Nephron (organoid): ENCODE measurements at regions not wholly inside any gene's neighbourhood (a gene's known extent, or its start where the extent isn't known, plus 50 kb on each side); places are given as distances from the start of the nearest gene placed in this dataset.
"Not testable (repeated sequence)": the region's sequence is repeated elsewhere in the genome, so short reads cannot be mapped to it uniquely, and the experiment has no call there.

ENCODE experiments used
- H3K27ac Mint-ChIP-seq, 3 experiments: 2 replicates each; pipeline ENCODE4 v1.8.0; 2020; ENCODE audit warnings: mixed read lengths in 3 of 3, mild to moderate bottlenecking in 2 of 3, moderate library complexity in 1 of 3
- H3K27me3 Mint-ChIP-seq: 2 replicates; pipeline ENCODE4 v1.8.0; 2021; ENCODE audit warnings: low read depth, mild to moderate bottlenecking, moderate library complexity, mixed read lengths
- H3K36me3 Mint-ChIP-seq: 2 replicates; pipeline ENCODE4 v1.8.0; 2020; ENCODE audit warnings: low read depth, mixed read lengths
- H3K4me1 Mint-ChIP-seq: 2 replicates; pipeline ENCODE4 v1.8.0; 2020; ENCODE audit warnings: mixed read lengths
- H3K4me3 Mint-ChIP-seq, 3 experiments: 2 replicates each; pipeline ENCODE4 v1.8.0; 2020; ENCODE audit warnings: mild to moderate bottlenecking in 3 of 3, mixed read lengths in 3 of 3, moderate library complexity in 2 of 3
- H3K9me3 Mint-ChIP-seq: 2 replicates; pipeline ENCODE4 v1.8.0; 2020; ENCODE audit warnings: mixed read lengths
- CTCF ChIP-seq, 3 experiments: fragments of 200-600 bp; sonication (generic); IDR thresholded peaks; one replicate each; pipeline ENCODE4 v1.5.0; 2021; ENCODE audit warnings: antibody characterized with exemption in 3 of 3; ENCODE audit not compliant: unreplicated experiment in 3 of 3

GRCh38 chr10:46645110-46645509 lies 66.2 kb downstream of the SYT15 start:
- not testable (repeated sequence) for H3K9me3 Mint-ChIP-seq, H3K27me3 Mint-ChIP-seq, H3K4me3 Mint-ChIP-seq, H3K36me3 Mint-ChIP-seq, H3K4me1 Mint-ChIP-seq
- peak overlapping the region in 1 of 3 experiments; percentile 78 for H3K27ac Mint-ChIP-seq

- H3K4me1 Mint-ChIP-seq, H3K9me3 Mint-ChIP-seq, H3K4me3 Mint-ChIP-seq, H3K27me3 Mint-ChIP-seq, H3K27ac Mint-ChIP-seq, H3K36me3 Mint-ChIP-seq: not testable (repeated sequence)
Measured at GRCh38 chr10:46646132-46646531, 67.2 kb downstream of the SYT15 start.

GRCh38 chr10:46650967-46651366 lies 72.0 kb downstream of the SYT15 start:
- not testable (repeated sequence) for H3K9me3 Mint-ChIP-seq, H3K4me3 Mint-ChIP-seq, H3K36me3 Mint-ChIP-seq, H3K27me3 Mint-ChIP-seq, H3K4me1 Mint-ChIP-seq, H3K27ac Mint-ChIP-seq

GRCh38 chr10:46657437-46657836 lies 78.5 kb downstream of the SYT15 start:
- not testable (repeated sequence) for H3K9me3 Mint-ChIP-seq, H3K27ac Mint-ChIP-seq, H3K4me1 Mint-ChIP-seq, H3K4me3 Mint-ChIP-seq, H3K27me3 Mint-ChIP-seq, H3K36me3 Mint-ChIP-seq

GRCh38 chr10:46660027-46660834 lies 81.3 kb downstream of the SYT15 start:
- H3K36me3 Mint-ChIP-seq, H3K4me3 Mint-ChIP-seq, H3K4me1 Mint-ChIP-seq, H3K27me3 Mint-ChIP-seq, H3K9me3 Mint-ChIP-seq, H3K27ac Mint-ChIP-seq: not testable (repeated sequence)

- not testable (repeated sequence) for H3K27ac Mint-ChIP-seq, H3K27me3 Mint-ChIP-seq, H3K9me3 Mint-ChIP-seq, H3K36me3 Mint-ChIP-seq, H3K4me1 Mint-ChIP-seq, H3K4me3 Mint-ChIP-seq
Measured at GRCh38 chr10:46660835-46661164, 81.9 kb downstream of the SYT15 start.

GRCh38 chr10:46665536-46665935 lies 86.6 kb downstream of the SYT15 start:
- not testable (repeated sequence) for H3K9me3 Mint-ChIP-seq, H3K36me3 Mint-ChIP-seq, H3K4me1 Mint-ChIP-seq, H3K27me3 Mint-ChIP-seq, H3K4me3 Mint-ChIP-seq, H3K27ac Mint-ChIP-seq

- H3K27me3 Mint-ChIP-seq, H3K27ac Mint-ChIP-seq, H3K9me3 Mint-ChIP-seq, H3K36me3 Mint-ChIP-seq, H3K4me3 Mint-ChIP-seq, H3K4me1 Mint-ChIP-seq: not testable (repeated sequence)
Measured at GRCh38 chr10:46668357-46668997, 89.5 kb downstream of the SYT15 start.

GRCh38 chr10:46677836-46678435 lies 99.0 kb downstream of the SYT15 start:
- H3K36me3 Mint-ChIP-seq: not testable (repeated sequence)

GRCh38 chr10:46691397-46691796 lies 112.5 kb downstream of the SYT15 start:
- H3K4me1 Mint-ChIP-seq, H3K4me3 Mint-ChIP-seq, H3K27me3 Mint-ChIP-seq, H3K27ac Mint-ChIP-seq, H3K36me3 Mint-ChIP-seq, H3K9me3 Mint-ChIP-seq: not testable (repeated sequence)

More at GRCh38 chr10:46677836-46678435, 99.0 kb downstream of the SYT15 start:
- H3K27me3 Mint-ChIP-seq, H3K4me3 Mint-ChIP-seq, H3K9me3 Mint-ChIP-seq, H3K4me1 Mint-ChIP-seq, H3K27ac Mint-ChIP-seq: not testable (repeated sequence)

- H3K27me3 Mint-ChIP-seq, H3K27ac Mint-ChIP-seq, H3K4me1 Mint-ChIP-seq, H3K4me3 Mint-ChIP-seq, H3K9me3 Mint-ChIP-seq, H3K36me3 Mint-ChIP-seq: not testable (repeated sequence)
- TF ChIP-seq CTCF (IDR thresholded peaks at IDR 0.05; ENCODE audit: unreplicated experiment in 3 of 3): peak in 1 of 3 experiments; percentile 8
Measured at GRCh38 chr10:46693218-46693617, 114.3 kb downstream of the SYT15 start.

- not testable (repeated sequence) for H3K27me3 Mint-ChIP-seq, H3K27ac Mint-ChIP-seq, H3K36me3 Mint-ChIP-seq, H3K4me3 Mint-ChIP-seq, H3K4me1 Mint-ChIP-seq, H3K9me3 Mint-ChIP-seq
Measured at GRCh38 chr10:46717264-46717663, 138.3 kb downstream of the SYT15 start.

- not testable (repeated sequence) for H3K4me3 Mint-ChIP-seq, H3K4me1 Mint-ChIP-seq, H3K9me3 Mint-ChIP-seq, H3K27me3 Mint-ChIP-seq, H3K36me3 Mint-ChIP-seq
- peak overlapping the region in 2 of 3 experiments; percentile 10 to 23 for H3K27ac Mint-ChIP-seq
Measured at GRCh38 chr10:46718014-46718413, 139.1 kb downstream of the SYT15 start.
